HEK293T (cell line): ENCODE measurements at regions not wholly inside any gene's neighbourhood (a gene's known extent, or its start where the extent isn't known, plus 50 kb on each side); places are given as distances from the start of the nearest gene placed in this dataset.

Experiments used
- ARNT ChIP-seq: fragments of 450-650 bp; IDR thresholded peaks from 2 replicates; pipeline ENCODE4 v1.6.1; 2017; ENCODE audit warnings: mild to moderate bottlenecking
- CTBP1 ChIP-seq: fragments of 450-650 bp; IDR thresholded peaks from 2 replicates; pipeline ENCODE4 v1.6.1; 2016; ENCODE audit warnings: borderline replicate concordance
- FOXA1 ChIP-seq: fragments of 450-650 bp; IDR thresholded peaks from 2 replicates; pipeline ENCODE4 v1.6.1; 2016; ENCODE audit warnings: mild to moderate bottlenecking
- FOXK2 ChIP-seq: fragments of 450-650 bp; IDR thresholded peaks from 2 replicates; pipeline ENCODE4 v1.6.1; 2016; ENCODE audit warnings: mild to moderate bottlenecking
- FOXM1 ChIP-seq: fragments of 450-650 bp; IDR thresholded peaks from 2 replicates; pipeline ENCODE4 v1.6.1; 2017; ENCODE audit warnings: mild to moderate bottlenecking, borderline replicate concordance
- HDGF ChIP-seq: fragments of 450-650 bp; IDR thresholded peaks from 2 replicates; pipeline ENCODE4 v1.6.1; 2017; ENCODE audit warnings: antibody characterized with exemption, borderline replicate concordance
- LEF1 ChIP-seq: fragments of 450-650 bp; IDR thresholded peaks from 2 replicates; pipeline ENCODE4 v1.6.1; 2017; ENCODE audit warnings: mild to moderate bottlenecking, borderline replicate concordance
- NFRKB ChIP-seq: fragments of 450-650 bp; IDR thresholded peaks from 2 replicates; pipeline ENCODE4 v1.6.1; 2016; ENCODE audit warnings: mild to moderate bottlenecking, moderate library complexity
- SP1 ChIP-seq: fragments of 450-650 bp; IDR thresholded peaks from 2 replicates; pipeline ENCODE4 v1.6.1; 2017
- SUZ12 ChIP-seq: fragments of 450-650 bp; IDR thresholded peaks from 2 replicates; pipeline ENCODE4 v1.6.1; 2016; ENCODE audit warnings: mild to moderate bottlenecking
- TARDBP ChIP-seq: fragments of 450-650 bp; IDR thresholded peaks from 2 replicates; pipeline ENCODE4 v1.6.1; 2016

- TF ChIP-seq HDGF (no peak), FOXK2 (no peak), SUZ12 (no peak), CTBP1 (no peak), TARDBP (no peak), FOXM1 (no peak), FOXA1 (no peak), SP1 (no peak), LEF1 (no peak), ARNT (no peak), NFRKB (no peak)
Observed at GRCh38 chr7:45456105-45456504, 118.1 kb upstream of the ADCY1 start.
